ENCODE measurements at regions not wholly inside any gene's neighbourhood (a gene's known extent, or its start where the extent isn't known, plus 50 kb on each side); places are given as distances from the start of the nearest gene placed in this dataset.

DNA sequence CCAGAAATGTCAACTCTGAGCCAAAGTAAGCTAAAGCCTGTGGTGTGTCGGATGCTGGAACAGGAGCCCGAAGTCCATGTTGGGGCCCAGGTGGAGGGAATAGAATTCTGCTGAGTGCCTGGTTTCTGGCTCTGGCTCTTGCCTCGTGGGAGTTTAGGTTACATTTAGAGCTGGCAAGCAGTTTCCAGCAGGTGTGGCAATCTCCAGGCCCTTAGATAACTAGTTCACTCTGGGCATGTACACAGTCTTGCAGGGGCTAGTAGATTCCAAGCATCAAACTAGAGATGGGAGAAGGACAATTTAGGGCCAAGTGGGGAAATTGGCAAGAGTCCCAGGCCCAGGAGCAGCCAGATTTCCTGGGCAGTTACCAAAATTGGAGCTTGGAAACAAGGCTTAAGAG, 56.3 kb upstream of the STOX2 start:
- DNase-seq: no peak

DNA sequence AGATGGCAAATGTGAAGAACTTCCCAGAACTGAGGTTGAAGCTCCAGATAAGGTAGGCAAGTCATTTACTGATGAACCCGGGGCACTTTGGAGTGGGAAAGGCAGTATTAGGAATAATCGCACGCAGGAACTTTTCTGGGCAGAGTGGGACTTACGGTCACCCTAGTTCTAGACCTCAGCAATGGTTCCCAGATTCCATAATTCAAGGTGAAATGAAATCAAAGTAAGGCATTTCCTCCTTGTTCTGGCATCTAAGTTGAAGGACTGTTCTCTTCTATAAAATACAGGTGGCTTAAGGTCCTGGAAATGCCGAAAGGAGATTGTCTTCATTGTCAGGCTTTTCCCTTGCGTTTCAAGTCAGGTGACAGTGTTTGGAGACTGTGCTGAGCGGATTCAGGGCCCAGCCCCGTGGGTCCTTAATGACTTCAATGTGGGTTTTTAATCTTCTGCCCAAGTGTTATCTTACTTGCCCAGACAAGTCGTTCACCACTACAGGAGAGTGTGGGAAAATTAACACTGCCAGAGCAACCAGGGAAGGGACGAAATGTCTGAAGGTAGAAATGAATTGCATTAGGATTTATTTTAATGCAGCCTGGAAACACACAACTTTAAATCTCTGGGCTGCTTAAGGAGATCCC, 52.1 kb upstream of the STOX2 start:
- DNase-seq: no peak

GRCh38 chr4:183853548-183853940, 51.6 kb upstream of the STOX2 start:
- DNase-seq: no peak

Measured in renal pelvis (tissue), 1 donor.